NCI-H1417 (cell line): ENCODE measurements at regions not wholly inside any gene's neighbourhood (a gene's known extent, or its start where the extent isn't known, plus 50 kb on each side); places are given as distances from the start of the nearest gene placed in this dataset.
A peak's percentile ranks its signal among the peaks of the same experiment; 100 is the strongest.
"Not testable (repeated sequence)": the region's sequence is repeated elsewhere in the genome, so short reads cannot be mapped to it uniquely, and the experiment has no call there.

Experiments used
- DNase-seq, 3 experiments: peaks; one replicate each; lab custom pipeline; 2025; lab: John Stamatoyannopoulos, UW

DNA sequence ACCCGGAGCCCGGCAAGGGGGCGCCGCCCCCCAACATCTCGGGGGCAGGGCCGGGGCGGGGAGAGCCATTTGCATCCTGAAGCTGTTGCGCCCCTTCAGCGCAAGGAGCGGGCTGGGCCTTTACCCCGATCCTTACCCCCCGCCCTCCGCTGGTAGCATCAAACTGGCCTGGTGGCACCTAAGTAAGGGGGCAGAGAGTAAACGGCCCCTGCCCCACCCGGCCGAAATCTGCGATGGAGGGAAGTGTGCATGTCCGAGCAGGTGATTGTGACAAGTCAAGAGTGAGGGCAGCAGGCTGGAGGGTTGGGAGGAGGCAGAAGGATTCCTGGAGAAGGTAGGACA lies 101.2 kb downstream of the ESM1 start:
- no peak for DNase-seq

DNA sequence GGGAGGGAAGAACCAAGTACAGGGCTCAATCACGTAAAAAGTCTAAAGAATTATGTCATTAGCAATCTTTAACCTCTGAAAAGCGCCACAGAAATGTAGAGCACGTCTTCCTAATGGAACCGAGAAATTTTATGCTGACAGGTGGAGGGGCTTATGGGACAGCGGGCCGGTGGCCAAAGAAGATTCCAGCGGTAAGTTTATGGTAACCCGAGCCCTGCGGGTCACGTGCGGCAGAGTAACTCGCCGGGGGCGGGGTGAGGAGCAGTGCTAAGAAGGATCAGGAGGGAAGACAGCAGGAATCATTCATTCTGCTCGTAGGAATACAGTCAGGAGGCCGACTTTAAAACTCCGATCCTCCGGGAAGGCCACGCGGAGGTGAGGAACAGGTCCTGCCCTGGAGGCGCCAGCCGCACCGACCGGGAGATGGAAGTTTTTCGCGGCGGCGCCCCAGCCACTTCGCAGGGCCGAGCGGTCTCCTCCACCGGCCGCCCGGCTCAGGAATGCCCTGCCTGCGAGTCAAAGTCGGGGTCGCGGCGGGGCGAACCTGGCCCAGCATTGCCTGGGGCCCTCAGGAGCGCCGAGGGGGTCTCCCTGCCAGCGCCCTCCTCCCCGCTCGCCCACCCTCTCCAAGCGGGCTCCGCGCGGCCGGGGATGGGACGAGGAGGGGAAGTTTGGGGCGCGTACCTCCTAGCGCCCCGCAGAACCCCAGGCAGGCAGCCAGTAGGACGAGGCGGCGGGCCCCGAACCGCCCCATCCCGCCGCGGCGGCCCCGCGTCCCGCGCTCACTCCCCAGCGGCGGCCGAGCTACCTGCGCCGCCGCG lies 101.8 kb downstream of the ESM1 start:
- no peak for DNase-seq

DNA sequence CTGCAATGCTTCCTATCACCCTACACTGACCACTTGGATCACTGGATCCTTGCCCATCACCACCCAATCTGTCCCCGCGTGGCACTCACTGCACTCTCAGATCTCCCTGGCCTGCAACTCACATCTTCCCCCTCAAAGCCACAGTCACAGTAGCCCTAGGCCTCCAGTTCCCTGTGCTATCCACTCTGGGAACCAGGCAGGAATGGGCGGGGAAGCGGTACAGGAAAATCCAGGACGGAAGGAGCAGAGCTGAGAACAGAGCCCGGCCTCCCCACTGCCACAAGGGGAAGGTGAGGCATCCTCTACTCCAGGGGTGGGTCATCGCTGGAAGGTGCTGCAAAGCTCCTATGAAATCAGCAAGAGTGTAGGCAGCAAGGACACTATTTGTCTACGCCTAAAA lies 102.6 kb downstream of the ESM1 start:
- DNase-seq = no peak

DNA sequence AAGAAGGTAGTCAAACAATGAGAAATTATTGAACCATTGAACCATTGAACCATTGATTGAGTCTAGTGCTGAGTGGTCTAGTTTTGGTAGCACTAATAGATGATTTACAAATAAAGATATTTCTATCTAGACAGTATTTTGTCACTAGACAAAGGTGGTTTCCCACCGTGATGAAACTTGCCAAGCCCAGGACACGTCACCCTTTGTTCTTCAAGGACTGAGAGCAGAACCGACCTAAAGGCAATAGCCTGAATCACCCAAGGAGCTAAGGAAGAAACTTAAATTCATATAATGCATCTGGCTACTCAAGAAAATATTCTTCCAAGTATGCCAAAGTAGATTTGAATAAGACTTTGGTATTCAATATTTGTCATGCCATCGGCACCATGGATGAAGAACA lies 103.3 kb downstream of the ESM1 start:
- no peak for DNase-seq

DNA sequence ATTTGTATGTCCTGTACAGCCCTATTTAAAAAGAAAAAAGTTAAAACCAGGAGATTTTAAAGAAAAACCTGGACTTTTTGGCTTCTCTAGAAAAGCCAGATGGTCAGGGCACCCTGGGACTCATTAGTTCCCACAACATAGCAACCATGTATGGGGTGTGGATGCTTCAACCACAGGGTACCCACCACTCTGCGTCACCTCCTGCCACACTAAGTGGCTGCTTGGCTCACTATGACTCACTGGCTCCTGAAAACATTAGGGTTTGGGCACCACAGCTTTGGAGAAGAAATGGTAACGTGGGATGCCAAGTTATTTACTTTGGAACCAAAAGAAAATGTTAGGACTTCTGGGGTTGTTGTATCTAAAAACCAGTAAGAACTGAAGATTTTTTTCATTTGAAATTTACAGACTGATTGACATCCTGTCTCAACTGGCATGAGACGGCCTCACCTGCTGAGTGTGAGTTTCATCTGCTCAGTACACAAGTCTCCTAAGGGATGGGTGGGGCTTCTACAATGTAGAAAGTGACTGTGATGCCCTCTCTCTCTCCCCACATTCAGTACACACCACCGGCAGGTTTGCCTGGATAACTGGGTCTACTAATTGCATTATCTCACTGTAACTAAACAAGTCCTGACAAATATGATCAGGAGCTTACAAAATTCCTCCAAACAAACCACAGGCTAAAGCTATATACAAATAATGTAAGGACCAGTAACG lies 103.9 kb downstream of the ESM1 start:
- no peak for DNase-seq

DNA sequence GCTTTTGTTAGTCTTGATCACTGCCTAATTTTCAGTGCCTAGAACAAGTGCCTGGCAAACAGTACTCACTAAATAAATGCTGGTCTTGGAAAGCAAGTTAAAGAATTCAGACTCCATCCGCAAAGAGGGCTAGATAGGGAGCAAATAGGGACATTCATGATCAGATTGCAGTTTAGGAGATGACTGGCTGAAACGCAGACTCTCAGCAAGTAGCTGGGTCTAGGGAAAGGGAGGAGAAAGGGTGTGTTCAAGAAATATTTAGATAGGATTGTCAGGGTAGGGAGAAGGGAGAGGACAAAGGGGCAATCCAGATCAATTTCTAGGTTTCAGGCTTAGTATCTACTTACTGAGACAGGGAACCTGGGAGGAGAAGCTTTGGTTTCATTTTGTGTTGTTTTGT lies 108.4 kb downstream of the ESM1 start:
- DNase-seq = no peak

DNA sequence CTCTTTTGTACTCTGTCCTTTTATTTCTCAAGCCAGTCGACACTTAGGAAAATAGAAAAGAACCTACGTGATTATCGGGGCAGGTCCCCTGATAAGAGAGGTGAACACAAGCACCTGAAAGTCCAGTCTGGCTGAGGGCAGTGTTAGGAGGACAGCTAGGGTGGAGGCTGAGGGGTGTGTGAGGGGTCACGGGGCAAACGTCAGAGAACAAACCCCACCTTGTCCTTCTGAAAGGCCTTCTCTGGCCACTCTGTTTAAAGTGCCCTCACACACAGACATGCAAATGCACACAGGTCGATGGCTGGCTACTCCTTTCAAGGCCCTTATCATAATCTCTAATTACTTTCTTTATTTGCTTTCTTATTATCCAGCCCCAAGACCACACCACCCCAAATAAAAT lies 108.8 kb downstream of the ESM1 start:
- DNase-seq = no peak

DNA sequence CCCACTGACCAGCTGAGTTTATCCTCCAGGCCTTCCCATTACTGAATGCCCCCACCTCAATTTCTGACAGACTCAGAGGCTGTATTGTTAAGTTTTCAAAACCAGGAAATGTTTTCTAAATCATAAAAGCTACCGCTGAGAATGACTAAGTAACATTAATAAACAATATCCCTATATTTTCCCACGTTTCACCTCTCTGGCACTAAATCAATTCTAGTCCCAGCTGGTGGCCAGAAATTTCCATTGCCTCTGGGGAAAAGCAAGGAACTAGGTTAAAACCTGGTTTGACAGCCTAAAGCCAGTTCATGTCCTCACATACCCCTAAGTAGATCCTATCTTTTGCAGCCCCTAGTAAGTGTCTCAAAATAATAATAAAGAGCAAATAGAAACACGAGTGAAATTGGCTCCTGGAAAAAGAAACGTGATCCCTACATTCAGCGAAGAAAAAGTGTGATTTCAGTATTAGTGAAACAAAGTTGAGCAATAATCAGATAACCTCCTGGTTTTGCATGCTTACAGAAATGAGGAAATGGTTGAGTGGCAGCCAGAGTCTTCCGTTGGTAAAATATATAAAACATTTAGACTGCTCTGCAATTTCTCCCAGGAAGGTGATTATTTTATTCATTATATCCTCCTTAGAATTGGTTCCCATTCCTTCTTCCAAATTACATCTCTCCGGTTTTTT lies 110.9 kb downstream of the ESM1 start:
- DNase-seq = peak in 2 of 3 experiments; percentile 20 to 71

DNA sequence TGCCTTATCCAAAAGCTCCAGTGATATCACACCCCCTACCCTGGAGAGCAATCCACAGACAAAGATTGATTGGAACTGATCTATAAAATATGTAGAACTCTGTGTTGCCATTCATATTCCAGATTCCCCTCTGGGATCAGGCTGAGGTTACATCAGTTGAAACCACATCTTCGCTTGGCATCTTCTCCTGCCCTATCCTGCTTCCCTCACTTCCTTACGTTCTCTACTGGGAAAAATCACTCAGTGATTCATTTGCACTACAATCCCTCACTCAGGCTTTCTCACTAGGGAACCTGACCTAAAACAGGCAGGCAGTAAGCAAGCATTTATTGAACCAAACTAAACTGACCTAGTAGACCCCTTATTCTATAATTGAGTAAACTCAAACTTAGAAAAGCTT lies 111.7 kb downstream of the ESM1 start:
- DNase-seq = no peak

DNA sequence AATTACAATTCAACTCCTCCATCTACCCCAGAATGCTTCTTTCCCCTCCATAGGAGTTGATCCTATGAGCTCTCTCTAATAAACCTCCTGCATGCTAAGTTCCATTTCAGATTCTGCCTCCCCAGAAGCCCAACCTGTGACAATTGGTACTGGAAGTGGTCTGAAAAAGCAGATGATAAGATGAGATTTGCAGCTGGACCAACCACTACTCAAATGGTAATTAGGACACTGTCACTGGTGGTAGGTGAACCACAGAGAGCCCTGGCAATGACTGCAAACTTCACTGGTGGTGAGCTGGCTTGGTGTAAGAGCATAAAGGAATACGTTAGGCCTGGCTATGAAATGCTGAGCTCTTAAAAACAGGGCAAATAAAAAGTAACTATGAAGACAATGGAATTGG lies 112.6 kb downstream of the ESM1 start:
- no peak for DNase-seq

DNA sequence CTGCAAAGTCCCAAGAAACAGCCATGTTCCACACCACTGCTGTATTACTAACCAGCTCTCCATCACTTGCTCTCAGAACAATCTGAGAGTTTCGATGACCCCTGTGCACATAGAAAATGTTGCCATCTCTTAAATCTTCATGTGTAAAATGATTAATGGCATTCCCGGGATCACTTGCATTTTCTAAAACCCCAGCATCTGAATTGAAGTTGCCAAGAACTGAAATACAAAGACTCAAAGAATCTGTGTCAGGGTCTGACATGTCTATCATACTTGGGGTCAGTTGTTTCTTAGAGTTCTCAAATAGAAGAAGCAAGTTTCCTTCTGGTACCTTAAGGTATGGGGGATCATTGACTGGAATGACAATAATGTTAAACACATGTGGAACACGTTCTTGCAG lies 115.1 kb downstream of the ESM1 start:
- DNase-seq = no peak

DNA sequence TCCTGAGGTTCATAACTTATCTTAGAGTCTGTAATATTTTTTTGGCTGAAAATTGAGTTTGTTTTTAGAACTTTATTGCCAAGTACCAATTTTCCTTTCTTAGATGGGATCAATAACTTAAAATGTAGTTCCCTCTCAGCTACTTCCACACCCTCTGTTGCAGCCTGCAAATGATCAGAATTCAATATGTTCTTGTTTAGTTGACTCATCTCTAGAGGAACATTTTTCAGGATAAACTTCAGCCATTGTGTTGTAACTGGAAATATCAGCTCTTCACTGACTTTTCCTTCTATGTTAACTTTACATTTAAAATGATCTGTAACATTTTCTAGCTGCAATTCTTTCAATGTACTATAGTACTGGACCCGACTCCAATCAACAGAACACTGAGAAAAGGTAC lies 115.7 kb downstream of the ESM1 start:
- no peak for DNase-seq

DNA sequence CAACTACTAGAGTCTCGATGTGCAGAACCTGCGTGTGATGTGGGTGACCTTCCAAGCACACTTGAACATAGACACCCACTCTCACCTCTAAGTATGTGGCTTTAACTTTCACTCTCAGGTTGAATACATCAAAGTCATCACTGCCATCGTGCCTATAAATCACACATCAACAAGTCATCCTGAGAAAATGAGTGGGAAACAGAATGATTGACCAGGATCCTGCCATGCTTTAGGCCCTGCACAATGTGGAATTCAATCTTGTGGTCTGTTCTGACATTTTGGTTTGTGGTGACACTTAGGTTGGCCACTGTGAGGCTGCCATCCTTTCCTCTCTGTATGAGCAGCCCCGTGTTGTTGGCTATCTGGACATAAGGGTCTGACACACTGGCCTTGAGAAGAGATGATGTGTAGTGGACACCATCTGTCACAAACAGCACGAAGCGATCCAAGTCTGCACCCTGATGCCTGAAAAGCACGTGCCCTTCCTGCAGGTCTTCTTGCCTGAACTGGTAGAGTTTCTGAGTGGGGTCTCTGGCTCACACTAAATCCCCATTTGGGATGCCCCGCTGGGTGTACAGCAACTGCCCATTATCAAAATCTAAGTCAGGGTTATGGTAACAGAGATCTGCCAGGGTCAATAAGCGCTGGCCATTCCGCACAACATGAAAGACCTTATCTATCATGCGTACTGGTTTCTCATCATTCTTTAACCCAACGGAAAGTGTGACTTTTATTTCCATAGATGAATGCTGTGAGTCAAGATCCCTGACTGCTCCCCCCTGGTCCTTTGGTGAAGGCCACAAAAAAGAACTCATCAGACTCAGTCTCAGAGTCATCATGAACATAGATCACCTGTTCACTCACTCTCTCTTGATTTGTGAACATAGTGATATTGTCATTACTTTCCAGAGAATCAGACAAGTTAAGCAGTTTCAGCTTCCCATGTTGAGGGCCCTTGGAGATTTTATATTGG lies 116.6 kb downstream of the ESM1 start:
- DNase-seq = no peak

DNA sequence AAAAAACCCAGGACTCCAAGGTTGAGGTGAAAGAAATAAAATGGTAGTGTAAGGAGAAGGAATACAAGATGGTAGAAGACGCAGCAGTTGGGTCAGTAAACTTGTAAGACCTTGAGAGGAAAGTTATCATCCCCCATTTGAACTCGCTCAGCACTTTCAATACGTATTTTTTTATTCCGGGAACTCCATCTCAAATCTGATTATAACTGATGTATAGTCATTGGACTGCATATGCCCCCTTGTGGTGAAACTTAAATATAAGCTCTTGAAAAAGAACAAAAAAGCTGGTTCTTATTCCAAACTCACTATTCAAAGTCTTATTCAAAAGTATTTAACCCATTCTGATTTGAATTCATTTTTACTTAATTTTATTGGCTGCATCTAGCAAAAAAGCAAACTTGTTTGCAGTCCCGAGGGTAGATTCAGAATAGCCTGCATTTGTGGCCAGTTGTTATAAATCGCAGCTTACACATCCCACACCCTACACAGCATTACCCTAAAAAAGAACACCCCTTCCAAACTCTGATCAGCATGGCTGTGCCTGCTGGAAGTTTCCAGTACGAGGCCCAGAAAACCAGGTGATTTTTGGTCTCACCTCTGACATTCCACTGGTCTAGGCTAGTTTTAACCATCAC lies 118.0 kb downstream of the ESM1 start:
- DNase-seq = peak; percentile 29 to 71 (median 66)

DNA sequence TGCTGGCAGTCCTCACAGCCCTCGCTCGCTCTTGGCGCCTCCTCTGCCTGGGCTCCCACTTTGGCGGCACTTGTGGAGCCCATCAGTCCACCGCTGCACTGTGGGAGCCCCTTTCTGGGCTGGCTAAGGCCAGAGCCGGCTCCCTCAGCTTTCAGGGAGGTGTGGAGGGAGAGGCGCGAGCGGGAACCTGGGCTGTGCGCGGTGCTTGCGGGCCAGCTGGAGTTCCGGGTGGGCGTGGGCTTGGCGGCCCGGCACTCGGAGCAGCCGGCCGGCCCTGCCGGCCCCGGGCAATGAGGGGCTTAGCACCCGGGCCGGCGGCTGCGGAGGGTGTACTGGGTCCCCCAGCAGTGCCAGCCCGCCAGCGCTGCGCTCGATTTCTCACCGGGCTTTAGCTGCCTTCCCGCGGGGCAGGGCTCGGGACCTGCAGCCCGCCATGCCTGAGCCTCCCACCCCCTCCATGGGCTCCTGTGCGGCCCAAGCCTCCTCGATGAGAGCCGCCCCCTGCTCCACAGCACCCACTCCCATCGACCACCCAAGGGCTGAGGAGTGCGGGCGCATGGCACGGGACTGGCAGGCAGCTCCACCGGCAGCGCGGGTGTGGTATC lies 120.4 kb downstream of the ESM1 start:
- not testable (repeated sequence) for DNase-seq

DNA sequence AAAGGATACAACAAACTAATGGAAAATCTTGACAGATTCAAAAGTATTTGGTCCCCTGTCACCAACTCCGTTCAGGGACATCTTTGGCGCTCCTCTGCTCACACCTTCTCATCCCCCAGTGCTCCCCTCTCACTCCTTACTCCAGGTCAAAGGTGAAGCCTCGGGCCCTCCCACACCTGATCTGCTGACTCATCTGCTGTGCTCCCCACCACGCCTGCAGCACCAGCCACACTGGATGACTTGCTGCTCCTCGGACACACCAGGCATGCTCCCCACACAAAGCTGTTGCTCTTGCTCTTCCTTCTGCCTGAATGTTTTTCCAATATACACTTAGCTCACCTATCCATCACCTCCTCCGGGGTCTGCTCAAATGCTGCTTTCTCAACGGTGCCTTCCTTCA lies 123.4 kb downstream of the ESM1 start:
- DNase-seq = no peak

DNA sequence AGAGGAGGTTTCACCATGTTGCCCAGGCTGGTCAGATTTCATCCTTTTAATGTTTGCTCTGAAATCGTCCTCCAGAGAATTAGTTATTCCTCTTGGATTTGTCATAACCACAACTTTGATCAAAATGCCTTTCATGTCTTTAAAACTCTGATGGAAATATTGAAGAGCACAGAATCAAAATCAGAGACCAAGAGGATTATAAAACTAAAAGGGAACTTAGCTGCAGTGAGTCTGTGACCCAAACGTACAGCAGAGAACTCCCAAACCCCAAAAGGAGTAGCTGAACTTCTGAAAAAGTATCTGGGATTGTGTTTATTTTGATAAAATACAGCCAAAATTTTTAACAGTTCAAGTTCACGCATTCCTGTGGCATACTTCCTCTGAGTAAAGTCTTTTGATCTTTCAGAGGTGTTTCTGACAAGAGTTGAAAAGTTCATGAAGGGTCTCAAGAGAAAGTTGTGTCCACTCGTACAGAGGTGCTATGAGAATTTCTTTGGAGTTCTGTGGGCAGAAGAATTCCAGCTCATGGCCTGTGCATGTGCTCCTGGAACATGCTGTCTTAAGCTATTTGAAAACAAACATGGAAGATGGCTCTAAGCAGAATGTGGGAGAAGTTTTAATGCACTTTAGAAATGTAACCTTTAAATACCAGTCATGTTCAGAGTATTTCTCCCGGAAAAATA lies 124.0 kb downstream of the ESM1 start:
- DNase-seq = no peak

DNA sequence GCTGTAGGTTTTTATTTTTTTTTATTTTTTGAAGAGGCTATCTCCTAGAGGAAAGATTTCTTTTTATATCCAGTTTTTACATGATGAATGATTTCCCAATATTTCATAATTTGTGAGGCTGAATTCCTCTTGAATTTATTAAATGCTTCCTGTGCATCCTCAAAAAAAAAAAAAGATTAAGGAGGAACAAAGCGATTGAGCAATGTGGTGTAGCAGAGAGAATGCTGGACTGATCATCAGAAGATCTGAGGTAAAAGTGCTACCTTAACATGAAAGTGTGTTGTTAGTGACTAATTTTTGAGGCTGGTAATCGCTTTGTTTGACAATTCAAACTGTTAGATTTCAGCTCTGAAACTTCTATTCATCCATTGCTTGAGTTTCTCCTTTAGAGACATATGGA lies 125.1 kb downstream of the ESM1 start:
- no peak for DNase-seq

DNA sequence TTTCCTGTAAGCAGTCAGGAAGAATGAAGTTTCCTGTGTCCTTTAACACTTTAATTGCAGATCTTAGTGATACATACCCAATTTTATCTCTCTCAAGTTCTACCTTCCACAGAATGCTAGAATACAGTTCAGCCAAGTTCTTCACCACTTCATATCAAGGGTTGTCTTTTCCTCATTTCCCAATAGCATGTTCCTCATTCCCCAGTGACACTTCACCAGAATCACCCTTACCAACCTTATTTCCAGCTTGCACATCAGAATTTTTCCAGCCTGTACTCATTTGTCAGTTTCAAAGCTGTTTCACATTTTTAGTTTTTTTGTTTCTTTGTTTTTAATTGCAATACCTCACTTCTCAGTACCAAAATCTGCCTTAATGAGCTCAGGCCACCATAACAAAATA lies 126.1 kb downstream of the ESM1 start:
- no peak for DNase-seq

DNA sequence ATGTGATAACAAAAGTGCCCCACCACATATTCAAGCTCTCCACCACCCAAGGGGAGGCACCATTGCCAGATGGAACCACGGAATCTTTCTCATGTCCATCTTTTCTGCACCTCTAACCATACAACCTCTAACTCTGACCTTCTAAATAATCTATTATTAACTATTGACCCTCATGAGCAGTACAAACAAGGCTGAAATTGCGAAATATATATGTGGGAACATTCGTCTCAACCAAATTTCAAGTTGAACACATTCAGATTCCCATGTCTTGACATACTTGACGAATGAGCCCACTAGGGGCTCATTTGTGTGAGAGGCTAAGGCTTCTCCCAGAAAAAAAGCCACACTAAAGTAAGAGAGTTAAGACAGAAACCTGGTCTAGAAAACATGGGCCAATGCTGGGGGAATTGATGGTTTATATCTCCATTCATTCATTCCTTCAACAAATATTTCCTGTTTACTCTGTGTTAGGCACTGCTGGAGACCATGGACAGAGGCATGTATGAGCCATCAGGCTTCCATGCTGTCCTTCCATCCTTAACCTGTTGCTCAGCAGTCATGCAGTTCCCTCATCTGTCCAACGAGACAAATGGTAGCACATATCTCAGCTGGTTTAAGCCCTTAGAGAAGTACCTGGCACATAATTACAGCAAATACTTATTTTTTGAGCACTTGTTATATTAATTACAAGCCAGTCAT lies 130.4 kb downstream of the ESM1 start:
- no peak for DNase-seq
